ENCODE measurements at regions not wholly inside any gene's neighbourhood (a gene's known extent, or its start where the extent isn't known, plus 50 kb on each side); places are given as distances from the start of the nearest gene placed in this dataset.

DNA sequence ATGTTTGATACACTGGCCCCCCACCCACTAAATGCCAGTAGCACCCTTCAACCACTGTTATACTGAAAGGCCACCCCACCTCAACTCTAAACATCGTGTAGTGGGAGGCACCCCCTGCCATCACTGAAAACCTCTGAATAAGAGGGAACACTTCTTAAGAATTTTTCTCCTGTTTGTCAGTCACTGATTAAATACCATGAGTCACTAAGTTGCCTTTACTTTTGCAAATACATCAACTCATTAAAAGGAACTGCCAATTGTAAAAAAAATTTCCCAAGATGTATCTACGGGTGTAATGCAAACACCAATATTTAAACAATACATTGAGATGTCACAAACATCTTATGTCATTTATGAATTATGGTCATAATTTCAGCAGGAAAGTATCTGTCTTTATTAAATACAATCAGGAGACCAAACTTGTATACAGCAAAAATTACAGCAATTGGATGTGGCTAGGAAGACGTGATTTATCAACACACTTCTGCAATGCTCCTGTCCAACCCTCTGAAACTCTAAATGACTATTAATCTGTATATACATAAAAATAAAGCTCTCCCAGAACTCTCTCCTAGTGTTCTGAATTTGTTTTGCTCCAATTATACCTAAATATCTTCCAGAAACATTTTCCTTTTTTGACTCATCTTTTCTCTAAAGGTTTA lies 144.1 kb upstream of the STK17B start:
- no peak for DNase-seq (ENCODE audit: low read depth)

DNA sequence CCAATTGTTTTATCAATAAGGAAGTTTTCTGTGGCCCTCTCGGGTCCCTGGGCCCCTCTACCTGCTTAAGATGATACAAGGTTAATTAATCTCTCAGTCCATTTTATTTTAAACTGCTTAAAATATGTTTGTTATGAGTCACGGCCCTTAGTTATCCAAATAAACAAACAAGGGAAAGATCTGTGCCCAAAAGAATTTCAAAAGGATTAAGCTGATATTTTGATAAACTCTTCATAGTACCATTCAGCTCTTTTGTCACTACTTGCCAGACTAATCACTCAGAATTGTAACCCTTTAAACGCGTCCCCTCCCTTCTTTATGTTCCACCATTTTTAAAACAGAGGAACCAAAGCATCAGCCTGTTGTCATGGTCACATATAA lies 144.7 kb upstream of the STK17B start:
- DNase-seq (ENCODE audit: low read depth) = no peak

DNA sequence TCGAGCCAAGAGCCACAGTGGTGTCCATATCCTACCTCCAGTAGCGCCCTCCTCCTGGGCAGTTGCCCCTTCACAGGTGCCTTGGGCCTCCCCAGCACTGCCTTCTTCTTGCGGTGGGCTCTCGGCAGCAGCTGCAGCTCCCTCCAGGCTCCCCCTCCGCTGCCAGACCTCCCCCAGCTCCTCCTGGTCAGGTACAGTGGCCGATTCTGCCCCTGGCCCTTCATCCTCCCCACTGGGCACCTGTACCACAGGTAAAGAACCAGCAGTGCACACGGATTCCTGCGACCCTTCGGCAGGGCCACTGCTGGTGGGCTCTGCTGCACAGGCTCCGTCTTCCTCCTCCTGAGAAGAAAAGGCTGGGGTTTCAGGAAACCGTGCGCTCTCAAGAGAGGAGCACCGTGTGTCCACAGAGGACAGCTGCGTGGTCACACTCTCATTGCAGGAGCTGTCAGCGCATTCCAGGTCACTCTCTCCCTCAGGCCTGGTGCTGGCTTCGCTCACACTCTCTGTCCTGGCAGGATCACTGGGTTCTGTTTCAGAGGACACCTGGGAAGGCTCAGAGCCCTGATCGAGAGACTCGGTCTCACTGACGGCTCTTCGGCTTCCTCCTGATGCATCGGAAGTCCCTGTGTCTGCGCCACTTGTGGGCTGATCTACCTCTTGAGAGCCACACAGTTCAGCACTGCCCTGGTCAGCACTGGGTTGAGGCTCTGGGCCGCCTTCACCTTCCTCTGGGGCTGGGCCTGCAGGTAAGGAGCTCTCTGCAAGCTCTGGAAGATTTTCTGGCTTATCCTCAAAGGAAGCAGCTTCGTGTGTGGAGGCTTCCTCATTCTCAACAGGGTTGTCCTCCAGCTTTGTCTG lies 147.4 kb upstream of the STK17B start:
- DNase-seq (ENCODE audit: low read depth) = no peak

DNA sequence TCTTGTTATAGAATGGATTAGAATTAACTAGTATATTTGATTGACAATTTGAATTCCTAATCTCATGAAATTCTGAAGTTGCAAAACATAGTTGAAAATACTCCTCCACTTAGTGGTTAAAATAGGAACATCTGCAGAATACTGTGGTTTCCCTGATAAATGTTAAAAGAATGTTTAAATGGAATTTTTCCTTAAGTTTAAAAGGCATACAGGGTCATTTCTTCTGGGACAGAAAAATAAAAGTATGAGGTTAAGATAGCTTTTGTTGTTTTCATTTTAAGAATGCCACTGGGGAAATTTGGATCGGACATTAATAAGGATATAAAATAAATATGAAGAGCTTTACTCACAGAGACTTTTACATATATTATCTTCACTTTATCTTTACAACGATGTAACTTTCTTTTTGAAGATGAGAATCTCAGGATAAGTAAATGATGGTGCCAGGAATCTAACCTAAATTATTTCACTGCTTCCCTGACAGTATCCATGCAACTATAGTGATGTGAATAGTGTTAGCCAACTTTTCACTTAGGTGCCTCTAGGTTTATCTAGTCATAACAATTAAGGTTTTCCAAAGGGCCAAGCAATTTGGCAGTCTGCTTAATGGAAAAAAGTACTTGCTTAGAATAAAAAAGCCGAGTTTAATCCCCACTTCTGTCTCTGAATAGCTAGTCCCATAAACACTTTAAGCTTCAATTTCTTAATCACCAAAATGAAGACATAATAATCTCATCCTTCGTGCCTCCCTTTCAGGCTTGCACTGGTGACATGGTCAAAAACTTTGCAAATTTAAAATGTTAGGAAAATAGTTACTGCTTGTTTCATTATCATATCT lies 151.8 kb upstream of the STK17B start:
- DNase-seq (ENCODE audit: low read depth) = no peak

DNA sequence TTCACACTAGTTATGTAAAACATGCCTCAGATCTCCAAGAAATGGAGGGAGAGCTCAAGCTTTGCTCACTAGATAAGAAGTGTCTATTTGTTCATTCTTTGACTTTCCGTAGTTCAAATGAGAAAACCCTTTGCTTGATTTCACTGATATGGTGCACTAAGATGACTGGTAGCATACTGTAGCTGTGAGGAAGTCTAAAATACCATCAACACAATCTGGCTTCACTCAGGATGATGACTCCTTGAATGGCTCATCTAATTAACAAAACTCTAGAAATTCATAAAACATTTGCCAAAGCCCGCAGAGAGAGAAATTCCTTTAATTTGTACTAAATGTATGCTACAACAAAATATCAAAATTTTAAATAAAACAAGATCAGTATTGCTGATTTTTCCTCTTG lies 152.8 kb upstream of the STK17B start:
- no peak for DNase-seq (ENCODE audit: low read depth)

DNA sequence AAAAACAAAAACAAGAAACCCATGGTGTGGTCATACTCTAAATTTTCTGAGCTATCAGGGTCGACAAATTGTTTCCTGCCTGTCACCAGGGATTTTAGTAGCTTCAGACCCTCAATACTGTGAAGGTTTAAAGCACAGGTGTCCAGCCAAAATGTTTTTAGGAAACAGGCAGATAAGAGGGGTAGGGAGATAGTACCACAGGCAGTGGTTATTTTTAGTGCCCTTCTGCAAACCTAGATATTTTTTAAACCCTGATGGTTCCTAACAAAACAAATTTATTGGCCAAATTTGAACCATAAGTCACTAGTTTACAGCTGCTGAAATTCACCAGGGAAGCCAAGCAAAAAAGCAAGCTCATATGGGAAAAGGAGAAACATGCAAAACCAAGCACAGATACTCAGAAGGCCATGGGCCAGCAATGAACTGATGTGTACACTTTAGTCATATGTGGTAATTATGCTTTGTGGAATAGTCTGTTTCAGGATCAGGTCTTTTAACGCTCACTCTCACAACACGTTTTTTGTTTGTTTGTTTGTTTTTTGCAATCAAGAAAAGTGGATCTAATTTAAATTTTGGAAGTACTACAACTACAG lies 156.8 kb upstream of the STK17B start:
- no peak for DNase-seq (ENCODE audit: low read depth)

DNA sequence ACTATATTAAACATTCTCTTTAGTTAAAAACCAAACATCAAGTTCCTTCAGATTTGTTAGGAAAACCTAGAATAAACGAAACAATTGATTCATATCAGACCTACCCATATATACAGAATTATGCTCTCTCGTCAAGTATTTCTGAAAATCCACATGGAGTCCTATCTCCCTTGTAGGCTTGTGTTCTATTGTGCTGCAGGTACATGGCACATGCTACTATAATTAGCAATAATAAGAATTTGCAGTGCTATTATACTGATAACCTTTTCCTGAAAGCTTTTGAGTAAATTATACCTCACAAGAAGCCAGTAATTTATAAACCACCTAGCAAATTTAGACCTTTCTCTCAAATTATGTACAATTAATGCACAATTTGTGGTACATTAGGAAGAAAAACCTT lies 158.6 kb upstream of the STK17B start:
- DNase-seq (ENCODE audit: low read depth) = no peak

DNA sequence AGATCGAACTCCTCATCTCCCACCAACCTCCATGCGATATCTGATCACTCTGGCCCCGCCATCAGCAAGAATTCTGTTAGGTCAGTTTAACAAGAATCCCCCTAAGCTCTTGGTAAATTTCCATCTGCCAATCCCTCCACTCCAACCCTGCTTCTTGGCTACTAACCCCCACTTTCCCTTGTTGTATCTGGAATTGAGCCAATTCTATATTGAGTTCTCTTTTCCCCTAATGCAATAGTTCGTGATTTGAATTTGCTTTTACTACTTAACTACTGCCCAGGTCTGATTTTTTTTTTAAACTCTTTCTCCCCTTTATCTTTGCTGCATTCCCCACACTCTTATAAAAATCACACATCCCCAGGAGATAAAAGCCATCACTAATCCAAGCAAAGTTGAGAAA lies 159.3 kb upstream of the STK17B start:
- no peak for DNase-seq (ENCODE audit: low read depth)

DNA sequence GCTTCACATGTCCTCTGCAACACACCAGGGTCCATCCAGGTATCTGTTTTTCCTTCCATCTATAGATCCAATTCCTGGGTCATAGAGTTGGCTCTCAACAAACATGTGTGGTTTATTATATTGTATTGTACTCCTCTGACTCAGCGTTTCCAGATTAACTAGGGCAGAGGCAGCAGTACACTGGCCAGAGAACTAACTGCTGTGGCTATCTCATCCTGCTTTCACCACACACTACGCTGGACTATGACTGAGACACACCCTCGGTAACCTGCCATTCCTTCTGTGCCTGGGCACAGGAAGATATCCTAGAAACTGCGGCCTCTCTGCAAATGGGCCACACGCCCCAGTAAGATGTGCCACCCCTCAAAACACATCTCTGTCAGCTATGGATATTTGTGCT lies 159.8 kb upstream of the STK17B start:
- no peak for DNase-seq (ENCODE audit: low read depth)

DNA sequence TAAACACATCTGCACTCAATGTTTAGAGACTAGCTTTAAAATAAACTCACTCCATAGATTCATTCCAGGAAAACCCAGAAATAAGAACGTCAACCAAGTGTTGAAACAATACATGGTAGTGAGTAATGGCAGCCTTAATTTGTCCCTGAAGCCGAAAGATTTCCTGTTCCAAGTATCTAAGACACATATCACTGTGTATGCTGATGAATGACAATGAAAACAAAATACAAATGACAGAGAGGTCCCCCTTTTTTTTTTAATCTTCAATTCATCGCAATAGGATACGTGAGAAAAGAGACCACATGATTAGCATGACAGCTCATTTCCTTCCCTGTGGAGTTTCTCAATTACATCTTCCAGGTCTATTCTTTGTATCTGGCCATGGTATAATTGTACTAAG lies 160.5 kb upstream of the STK17B start:
- no peak for DNase-seq (ENCODE audit: low read depth)

DNA sequence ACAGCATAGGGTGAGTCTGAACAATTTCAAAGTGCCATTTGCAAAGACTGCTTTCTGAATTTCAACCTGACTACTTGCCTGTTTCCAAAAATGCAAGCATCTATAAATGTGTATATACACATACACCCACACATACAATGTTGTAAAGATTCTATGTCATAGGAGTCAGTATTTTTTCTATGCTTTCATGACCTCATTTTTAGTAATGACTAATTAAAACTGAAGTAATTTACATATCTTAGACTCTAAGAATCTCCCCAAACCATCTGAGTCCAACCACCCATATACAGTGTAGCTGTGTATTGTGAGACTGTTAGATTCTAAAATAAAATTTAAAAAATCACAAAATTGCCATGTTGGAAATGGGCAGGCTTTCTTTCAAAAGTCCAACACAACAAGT lies 162.0 kb upstream of the STK17B start:
- DNase-seq (ENCODE audit: low read depth) = no peak

DNA sequence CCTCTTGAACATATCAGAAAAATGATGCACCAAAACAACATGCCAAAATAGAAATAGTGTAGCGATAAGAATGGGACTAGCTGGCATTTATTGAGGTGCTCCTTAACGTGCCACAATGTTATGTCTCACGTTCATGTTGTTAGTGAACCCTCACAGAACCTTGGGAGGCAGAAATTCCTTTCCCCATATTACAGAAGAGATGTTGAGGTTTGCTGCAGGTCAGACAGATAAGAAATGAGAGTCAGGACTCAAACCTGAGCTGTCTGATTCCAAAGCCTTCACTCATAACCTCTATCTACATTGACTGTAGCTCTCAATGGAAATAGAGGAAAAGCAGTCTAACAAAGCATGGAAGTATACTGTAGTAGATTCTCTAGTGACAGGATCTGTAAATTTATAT lies 163.3 kb upstream of the STK17B start:
- no peak for DNase-seq (ENCODE audit: low read depth)

DNA sequence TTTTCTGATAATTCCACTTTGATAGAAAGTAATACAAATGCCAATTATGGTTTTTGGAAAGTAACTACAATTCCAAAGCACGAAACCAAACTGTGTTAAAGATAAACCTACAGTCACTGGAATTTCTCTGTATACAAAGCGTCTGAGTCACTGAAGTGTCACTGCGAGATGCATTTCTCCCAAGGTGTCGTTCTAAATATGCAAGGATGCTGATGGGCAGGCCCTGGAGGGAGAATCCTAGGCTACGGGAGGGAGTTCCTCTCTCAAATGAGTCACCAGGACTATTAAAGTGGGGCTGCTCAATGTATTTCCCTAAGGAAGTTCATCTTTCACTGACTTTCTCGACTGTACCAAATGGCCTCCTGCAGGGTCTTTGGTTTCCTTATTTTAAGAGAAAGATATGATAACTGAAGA lies 163.8 kb upstream of the STK17B start:
- no peak for DNase-seq (ENCODE audit: low read depth)

DNA sequence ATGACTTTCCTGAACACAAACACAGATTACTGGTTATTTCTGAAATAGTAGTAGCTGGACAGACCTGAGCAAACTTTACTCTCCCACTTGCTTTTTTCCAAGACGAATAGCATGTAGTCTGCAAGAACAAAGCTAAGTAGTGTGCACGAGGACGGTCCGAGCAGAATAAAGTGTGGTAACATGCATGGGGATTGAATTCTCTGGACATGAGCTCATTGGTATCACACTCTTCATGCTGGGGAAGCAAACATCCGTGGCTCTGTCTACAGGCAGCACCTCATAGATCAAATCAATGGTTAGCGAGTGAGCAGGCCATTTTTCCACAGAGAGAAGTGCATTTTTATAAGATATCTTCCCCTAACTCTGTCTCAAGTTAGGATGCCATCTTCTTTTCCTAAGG lies 164.8 kb upstream of the STK17B start:
- DNase-seq (ENCODE audit: low read depth) = no peak

DNA sequence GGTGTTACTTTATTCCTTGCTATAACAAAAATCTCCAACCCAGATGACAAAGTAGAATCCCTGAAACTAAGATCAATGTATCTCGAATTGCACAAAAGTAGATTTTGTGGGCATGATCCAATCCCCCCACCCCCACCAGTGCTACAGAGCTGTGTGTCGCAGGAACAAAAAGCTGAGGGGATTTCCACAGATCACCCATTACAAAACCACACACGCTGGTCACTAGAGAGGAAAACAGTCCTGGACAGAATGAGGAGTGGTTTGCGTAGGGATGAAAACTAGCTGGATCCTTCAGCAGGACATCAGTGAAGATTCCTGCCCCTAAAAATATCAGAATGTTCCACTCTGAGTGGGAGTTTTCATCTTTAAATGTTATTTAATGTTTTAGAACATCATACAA lies 165.3 kb upstream of the STK17B start:
- no peak for DNase-seq (ENCODE audit: low read depth)

DNA sequence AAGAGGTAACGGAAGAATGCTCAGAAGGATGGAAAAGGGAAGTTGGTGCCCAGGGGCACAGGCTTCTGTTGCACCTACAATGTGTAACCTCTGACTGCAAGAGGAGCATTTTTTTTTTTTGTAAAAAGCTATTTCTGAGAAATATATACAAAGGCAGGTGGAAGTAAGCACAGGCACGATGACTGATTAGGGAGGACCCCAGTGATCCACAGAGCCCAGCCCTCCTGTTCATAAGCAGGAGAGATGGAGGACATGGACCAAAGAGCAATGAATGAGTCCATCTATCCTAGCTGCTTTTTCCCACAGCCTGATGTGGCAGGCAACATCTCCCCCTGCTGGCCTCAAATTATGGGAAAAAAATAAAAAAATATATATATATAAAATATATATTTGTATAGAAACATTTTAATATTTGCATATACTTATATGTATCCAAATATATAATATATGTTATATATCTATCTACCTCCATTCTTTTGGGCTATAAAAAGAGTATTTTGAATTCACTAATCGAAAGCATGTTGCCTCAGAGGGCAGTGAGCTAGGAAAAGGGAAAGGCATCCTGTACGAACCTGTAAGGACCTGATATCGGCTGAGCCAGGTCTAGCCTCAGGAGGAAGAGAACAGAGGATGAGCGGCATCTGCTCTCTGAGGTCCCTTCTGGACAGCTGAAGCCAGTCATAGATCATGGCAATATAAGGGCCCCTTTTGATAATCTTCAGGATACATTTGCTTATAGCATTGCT lies 166.0 kb upstream of the STK17B start:
- DNase-seq (ENCODE audit: low read depth) = no peak

DNA sequence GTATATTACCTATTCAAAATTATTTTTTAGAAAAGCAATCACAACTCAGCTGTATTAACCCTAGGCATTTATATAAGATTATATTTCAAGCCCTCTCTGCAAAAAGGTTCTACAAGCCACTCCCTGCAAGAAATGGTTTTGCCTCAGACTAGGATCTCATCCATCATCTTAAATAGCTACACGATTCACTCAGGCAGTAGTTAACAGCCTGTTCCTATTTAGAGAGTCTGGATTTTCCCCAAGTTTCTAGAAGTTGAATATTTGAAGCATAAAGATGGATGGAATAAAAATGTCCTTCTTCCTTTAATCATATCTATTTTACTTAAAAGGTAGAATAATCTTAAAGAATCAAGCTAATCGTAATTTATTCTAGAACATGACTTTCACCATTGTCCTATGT lies 167.1 kb upstream of the STK17B start:
- no peak for DNase-seq (ENCODE audit: low read depth)

DNA sequence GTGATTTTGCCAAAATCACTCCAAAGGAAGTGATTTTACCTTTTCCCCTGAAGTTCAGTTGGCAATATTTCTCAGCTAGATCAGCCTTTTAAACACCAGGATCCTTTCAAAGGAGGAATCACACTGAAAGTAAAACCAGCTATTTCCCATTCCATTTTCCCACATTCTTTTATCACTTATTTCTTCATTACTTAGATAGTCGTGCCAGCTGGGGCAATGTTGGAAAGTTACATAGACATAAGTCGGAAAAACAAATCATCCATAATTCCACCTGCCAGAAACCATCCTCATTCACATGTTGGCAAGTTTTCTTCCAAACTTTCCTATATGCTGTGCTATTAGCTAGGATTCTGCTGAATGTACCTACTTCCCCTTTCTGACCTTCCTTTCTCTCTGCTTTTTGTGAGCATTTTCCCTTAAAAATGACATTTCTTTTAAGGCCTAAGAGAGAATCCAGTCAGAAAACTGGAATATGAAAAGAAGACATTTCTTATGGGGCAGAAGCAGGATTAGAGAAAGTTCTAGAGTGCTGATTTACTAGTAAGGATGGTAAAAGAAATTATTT lies 170.0 kb upstream of the STK17B start:
- no peak for DNase-seq (ENCODE audit: low read depth)

DNA sequence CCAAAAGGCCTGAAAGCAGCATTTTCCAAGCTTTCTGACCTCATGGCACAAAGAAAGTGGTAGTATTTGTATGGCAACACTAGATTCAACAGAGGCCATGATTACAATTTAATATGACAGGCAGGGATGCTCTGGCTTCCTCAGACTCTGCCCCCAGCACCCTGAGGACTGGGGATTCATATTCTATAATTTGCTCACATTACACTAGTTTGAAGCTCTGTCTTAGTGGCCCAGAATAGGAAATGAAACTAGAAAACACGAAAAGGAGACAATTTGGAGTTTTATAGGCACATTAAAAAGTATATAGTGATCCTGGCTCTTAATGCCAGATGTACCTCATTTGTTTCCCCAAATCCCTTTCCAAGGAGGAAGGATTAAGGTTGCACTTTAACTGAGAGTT lies 173.0 kb upstream of the STK17B start:
- DNase-seq (ENCODE audit: low read depth) = no peak

DNA sequence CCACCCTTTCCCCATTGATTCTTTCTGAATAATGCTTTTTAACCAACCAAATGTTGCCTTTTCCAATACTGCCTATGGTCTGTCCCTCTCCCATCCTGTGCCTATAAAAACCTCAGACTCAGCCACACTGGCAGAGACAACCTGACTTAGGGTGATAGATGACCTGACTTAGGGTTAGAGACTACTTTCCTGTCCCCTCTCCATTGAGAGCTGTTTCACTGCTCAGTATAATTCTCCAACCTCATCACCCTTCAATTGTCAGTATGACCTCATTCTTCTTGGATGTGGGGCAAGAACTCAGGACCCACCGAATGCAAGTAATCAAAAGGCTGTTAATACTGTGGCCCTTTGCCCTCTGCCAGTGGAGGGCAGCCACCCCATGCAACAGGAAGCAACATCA lies 182.3 kb upstream of the STK17B start:
- DNase-seq (ENCODE audit: low read depth) = no peak

DNA sequence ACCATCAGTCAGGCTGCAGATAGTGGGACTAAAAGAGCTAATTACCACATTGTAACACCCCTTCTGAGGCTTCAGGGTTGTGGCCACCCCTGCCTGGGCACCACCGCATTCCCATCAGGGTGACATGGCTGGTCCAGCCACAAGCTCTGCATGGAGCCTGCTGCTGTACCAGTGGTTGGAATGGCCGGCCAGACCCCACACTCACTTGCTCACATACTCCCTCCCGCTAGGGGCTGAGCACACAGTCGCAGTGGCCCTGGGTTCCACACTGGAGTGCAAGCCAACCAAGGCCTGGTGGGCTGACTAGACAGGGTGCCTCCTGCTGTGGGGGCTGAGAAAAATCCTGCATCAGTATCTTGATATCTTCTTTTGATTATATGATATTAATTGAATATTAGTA lies 182.8 kb upstream of the STK17B start:
- DNase-seq (ENCODE audit: low read depth) = no peak

DNA sequence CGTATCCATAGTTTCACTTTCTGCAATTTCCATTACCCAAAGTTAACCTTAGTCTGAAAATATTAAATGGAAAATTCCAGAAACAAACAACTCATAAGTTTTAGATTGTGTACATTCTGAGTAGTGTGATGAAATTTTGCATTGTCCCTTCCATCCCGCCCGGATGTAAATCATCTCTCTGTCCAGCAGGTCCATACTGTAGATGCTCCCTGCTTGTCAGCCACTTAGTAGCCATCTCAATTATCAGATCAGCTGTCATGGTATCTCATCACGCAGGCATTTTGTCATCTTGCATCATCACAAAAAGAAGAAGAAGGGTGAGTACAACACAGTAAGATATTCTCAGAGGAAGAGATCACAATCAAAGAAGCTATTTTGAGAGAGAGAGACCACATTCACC lies 185.0 kb upstream of the STK17B start:
- DNase-seq (ENCODE audit: low read depth) = no peak
